Sigmoid colon (tissue), 3 donors: ENCODE measurements at regions not wholly inside any gene's neighbourhood (a gene's known extent, or its start where the extent isn't known, plus 50 kb on each side); places are given as distances from the start of the nearest gene placed in this dataset.

Source experiments
- CTCF ChIP-seq, 4 experiments: fragments of 450-650 bp in 3 of 4; fragments of 200-600 bp in 1 of 4; IDR thresholded peaks; one replicate each; pipeline ENCODE4 v1.5.1; 2016 to 2019; ENCODE audit warnings: antibody characterized with exemption in 4 of 4, mild to moderate bottlenecking in 3 of 4, moderate library complexity in 2 of 4
- POLR2A ChIP-seq, 2 donors: fragments of 450-650 bp; IDR thresholded peaks; one replicate each; pipeline ENCODE4 v1.6.1; 2016; ENCODE audit warnings: antibody characterized with exemption in 2 of 2, mild to moderate bottlenecking in 2 of 2, moderate library complexity in 2 of 2

- TF ChIP-seq POLR2A (IDR thresholded peaks at IDR 0.05), result no peak
- TF ChIP-seq CTCF (IDR thresholded peaks at IDR 0.05), result no peak
Observed at GRCh38 chr4:165605811-165606210, 227.0 kb downstream of the CPE start.
